AG04450 (cell line): ENCODE measurements at regions not wholly inside any gene's neighbourhood (a gene's known extent, or its start where the extent isn't known, plus 50 kb on each side); places are given as distances from the start of the nearest gene placed in this dataset.

ENCODE experiments used
- CTCF ChIA-PET: fragments of 300-600, 350-600 bp; formaldehyde crosslinking; extraction: SDS; loops from one replicate; lab custom pipeline; 2022; ENCODE audit warnings: antibody characterized with exemption, inconsistent platforms; lab: Charles Lee
- POLR2A ChIA-PET: fragments of 350-600 bp; formaldehyde crosslinking; extraction: SDS; loops from one replicate; lab custom pipeline; 2021; ENCODE audit warnings: antibody characterized with exemption, inconsistent platforms; lab: Yijun Ruan, JAX
- DNase-seq: peaks from one replicate; pipeline ENCODE4 v3.0.0-alpha.2; 2011; ENCODE audit warnings: low read depth, low spot score
- H3K27ac ChIP-seq: one replicate; pipeline ENCODE4 v1.5.1; 2012; ENCODE audit warnings: low read depth, low read length, control low read depth
- H3K27me3 ChIP-seq: one replicate; pipeline ENCODE4 v1.6.0; 2012; ENCODE audit warnings: low read length; ENCODE audit not compliant: control insufficient read depth, insufficient read depth
- H3K4me3 ChIP-seq: 2 replicates; pipeline ENCODE4 v1.5.1; 2011; ENCODE audit warnings: mild to moderate bottlenecking, low read depth, low read length, control low read depth
- H3K9me3 ChIP-seq: 2 replicates; pipeline ENCODE4 v1.5.1; 2012; ENCODE audit warnings: low read length; ENCODE audit not compliant: control insufficient read depth, insufficient read depth
- CTCF ChIP-seq: IDR thresholded peaks from 2 replicates; pipeline ENCODE4 v1.5.1; 2011; ENCODE audit warnings: low read depth, low read length, control low read depth, inconsistent platforms

GRCh38 chr6:126153661-126154060, 167.3 kb downstream of the TRMT11 start:
- CTCF ChIA-PET: no interaction called here
- no peaks in the 10 kb centered on the region for H3K9me3 ChIP-seq
- no peaks in the 10 kb centered on the region for H3K27me3 ChIP-seq
- H3K4me3 ChIP-seq: no peak overlapping the region
- no peak overlapping the region for H3K27ac ChIP-seq
- POLR2A ChIA-PET: no interaction called here
- no peak for TF ChIP-seq CTCF
- no peak for DNase-seq

- CTCF ChIA-PET: no interaction called here
Measured at GRCh38 chr6:126156973-126157372, 170.6 kb downstream of the TRMT11 start.

GRCh38 chr6:126167726-126168125, 172.2 kb upstream of the CENPW start:
- CTCF ChIA-PET: interaction anchor here (1.7 kb wide), 1 partner anchor 134 kb away, joined by 4 read pairs; no protein-coding TSS in a partner anchor
- DNase-seq: no peak

More at GRCh38 chr6:126156973-126157372, 170.6 kb downstream of the TRMT11 start:
- no peaks in the 10 kb centered on the region for H3K9me3 ChIP-seq
- no peak overlapping the region for H3K27ac ChIP-seq
- DNase-seq: no peak
- H3K27me3 ChIP-seq: no peaks in the 10 kb centered on the region
- no peak for TF ChIP-seq CTCF
- H3K4me3 ChIP-seq: no peak overlapping the region
- POLR2A ChIA-PET: no interaction called here

GRCh38 chr6:126170433-126170832, 169.5 kb upstream of the CENPW start:
- no peak for TF ChIP-seq CTCF
- no peaks in the 10 kb centered on the region for H3K27me3 ChIP-seq
- DNase-seq: no peak
- no peaks in the 10 kb centered on the region for H3K9me3 ChIP-seq
- H3K27ac ChIP-seq: no peak overlapping the region
- ChIA-PET CTCF (interaction anchor here (0.6 to 1.0 kb wide), 2 partner anchors 11 to 610 kb away, joined by 3 to 5 read pairs; no protein-coding TSS in a partner anchor), POLR2A (no interaction called here)
- no peak overlapping the region for H3K4me3 ChIP-seq

More at GRCh38 chr6:126167726-126168125, 172.2 kb upstream of the CENPW start:
- no peak overlapping the region for H3K4me3 ChIP-seq
- no peak overlapping the region for H3K27ac ChIP-seq
- H3K27me3 ChIP-seq: no peaks in the 10 kb centered on the region
- no peaks in the 10 kb centered on the region for H3K9me3 ChIP-seq
- TF ChIP-seq CTCF: no peak
- POLR2A ChIA-PET: no interaction called here

GRCh38 chr6:126170978-126171382, 168.9 kb upstream of the CENPW start:
- CTCF ChIA-PET: interaction anchor here (0.6 to 1.0 kb wide), 3 partner anchors 12 to 611 kb away, joined by 3 to 5 read pairs (median 3); no protein-coding TSS in a partner anchor
- POLR2A ChIA-PET: no interaction called here
- H3K27ac ChIP-seq: no peak overlapping the region
- H3K4me3 ChIP-seq: no peak overlapping the region
- H3K27me3 ChIP-seq: no peaks in the 10 kb centered on the region
- H3K9me3 ChIP-seq: no peaks in the 10 kb centered on the region
- TF ChIP-seq CTCF: peak; percentile 44
- no peak for DNase-seq
